ENCODE measurements at regions not wholly inside any gene's neighbourhood (a gene's known extent, or its start where the extent isn't known, plus 50 kb on each side); places are given as distances from the start of the nearest gene placed in this dataset.

DNA sequence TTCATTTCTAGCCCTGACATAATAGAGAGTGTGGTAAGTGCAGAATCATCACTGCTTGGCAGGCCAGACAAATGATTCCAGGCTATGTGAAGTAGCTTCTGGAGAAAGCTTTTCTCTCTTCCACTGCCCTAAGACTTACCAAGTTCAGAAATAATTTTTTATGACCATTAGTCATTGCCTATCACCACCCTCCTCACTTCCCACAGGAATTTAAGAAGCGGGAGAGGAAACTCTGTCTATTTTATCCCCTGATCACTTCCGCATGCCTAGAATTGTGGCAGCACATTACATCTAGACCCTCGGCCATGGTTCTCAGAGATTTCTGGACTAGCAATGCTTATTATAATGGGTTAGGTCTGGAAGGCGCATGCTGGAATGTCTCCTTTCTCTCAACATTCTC, 397.8 kb upstream of the NR2F2 start:
- TF ChIP-seq, protein P1, sequence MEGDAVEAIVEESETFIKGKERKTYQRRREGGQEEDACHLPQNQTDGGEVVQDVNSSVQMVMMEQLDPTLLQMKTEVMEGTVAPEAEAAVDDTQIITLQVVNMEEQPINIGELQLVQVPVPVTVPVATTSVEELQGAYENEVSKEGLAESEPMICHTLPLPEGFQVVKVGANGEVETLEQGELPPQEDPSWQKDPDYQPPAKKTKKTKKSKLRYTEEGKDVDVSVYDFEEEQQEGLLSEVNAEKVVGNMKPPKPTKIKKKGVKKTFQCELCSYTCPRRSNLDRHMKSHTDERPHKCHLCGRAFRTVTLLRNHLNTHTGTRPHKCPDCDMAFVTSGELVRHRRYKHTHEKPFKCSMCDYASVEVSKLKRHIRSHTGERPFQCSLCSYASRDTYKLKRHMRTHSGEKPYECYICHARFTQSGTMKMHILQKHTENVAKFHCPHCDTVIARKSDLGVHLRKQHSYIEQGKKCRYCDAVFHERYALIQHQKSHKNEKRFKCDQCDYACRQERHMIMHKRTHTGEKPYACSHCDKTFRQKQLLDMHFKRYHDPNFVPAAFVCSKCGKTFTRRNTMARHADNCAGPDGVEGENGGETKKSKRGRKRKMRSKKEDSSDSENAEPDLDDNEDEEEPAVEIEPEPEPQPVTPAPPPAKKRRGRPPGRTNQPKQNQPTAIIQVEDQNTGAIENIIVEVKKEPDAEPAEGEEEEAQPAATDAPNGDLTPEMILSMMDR (IDR thresholded peaks at IDR 0.05) = no peak
- H3K27me3 ChIP-seq = no peaks in the 10 kb centered on the region
- no peak overlapping the region for H3K4me3 ChIP-seq
- no peaks in the 10 kb centered on the region for H3K9me3 ChIP-seq
- H3K4me1 ChIP-seq = peaks cover 0 to 24% (median 2%) of the 10 kb centered on the region in 4 donors
- intact Hi-C loops (cut with DNase I; ENCODE audit: low total_unique reads) = no loop called here
- H3K27ac ChIP-seq = no peak overlapping the region
- no peaks in the 10 kb centered on the region for H3K36me3 ChIP-seq
- DNase-seq = no peak

- peak overlapping the region; percentile 47 to 62 for H3K27ac ChIP-seq
- no peaks in the 10 kb centered on the region for H3K9me3 ChIP-seq
- TF ChIP-seq, protein P1 (IDR thresholded peaks at IDR 0.05) = no peak
- H3K4me1 ChIP-seq = peaks cover 0 to 24% (median 2%) of the 10 kb centered on the region in 4 donors
- intact Hi-C loops (cut with DNase I; ENCODE audit: low total_unique reads) = no loop called here
- H3K36me3 ChIP-seq = no peaks in the 10 kb centered on the region
- DNase-seq = no peak
- H3K4me3 ChIP-seq = no peak overlapping the region
- no peaks in the 10 kb centered on the region for H3K27me3 ChIP-seq
Observed at GRCh38 chr15:95935852-95936251, 394.6 kb upstream of the NR2F2 start.

- Histone ChIP-seq H3K4me3 (no peak overlapping the region), H3K36me3 (no peaks in the 10 kb centered on the region), H3K27ac (peak overlapping the region in 1 of 2 donors; percentile 62), H3K4me1 (peaks cover 0 to 23% (median 2%) of the 10 kb centered on the region in 4 donors), H3K9me3 (no peaks in the 10 kb centered on the region), H3K27me3 (no peaks in the 10 kb centered on the region)
- DNase-seq = no peak
- intact Hi-C loops (cut with DNase I; ENCODE audit: low total_unique reads) = no loop called here
- TF ChIP-seq, protein P1 (IDR thresholded peaks at IDR 0.05) = no peak
Observed at GRCh38 chr15:95937128-95937528, 393.4 kb upstream of the NR2F2 start.

- H3K27me3 ChIP-seq = no peaks in the 10 kb centered on the region
- peaks cover 0 to 11% (median under 1%) of the 10 kb centered on the region in 4 donors for H3K4me1 ChIP-seq
- no peaks in the 10 kb centered on the region for H3K36me3 ChIP-seq
- TF ChIP-seq, protein P1 (IDR thresholded peaks at IDR 0.05) = no peak
- no peak for DNase-seq
- intact Hi-C loops (cut with DNase I; ENCODE audit: low total_unique reads) = no loop called here
- H3K27ac ChIP-seq = no peak overlapping the region
- no peaks in the 10 kb centered on the region for H3K9me3 ChIP-seq
- no peak overlapping the region for H3K4me3 ChIP-seq
Observed at GRCh38 chr15:95940431-95940985, 390.0 kb upstream of the NR2F2 start.

DNA sequence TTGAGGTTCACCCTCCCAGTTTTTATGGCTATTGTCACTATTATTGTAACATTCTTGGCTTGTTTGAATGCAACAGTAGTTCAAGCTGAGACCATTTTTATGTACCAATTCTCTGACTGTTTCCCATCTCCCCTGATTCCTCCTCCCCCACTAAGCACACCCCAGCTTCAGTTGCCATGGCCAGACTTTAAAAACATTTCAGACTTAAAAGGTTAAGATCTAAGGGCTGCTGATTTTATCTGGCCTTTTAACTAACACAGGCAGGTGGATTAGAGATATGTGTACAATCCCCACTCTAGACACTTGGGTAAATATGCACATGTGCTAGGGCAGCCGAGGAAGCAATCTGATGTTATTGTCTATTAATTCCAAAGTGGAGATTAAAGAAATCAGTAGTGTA, 386.3 kb upstream of the NR2F2 start:
- Histone ChIP-seq H3K27ac (no peak overlapping the region), H3K4me3 (no peak overlapping the region), H3K27me3 (no peaks in the 10 kb centered on the region), H3K4me1 (no peaks in the 10 kb centered on the region), H3K9me3 (no peaks in the 10 kb centered on the region), H3K36me3 (no peaks in the 10 kb centered on the region)
- TF ChIP-seq, protein P1 (IDR thresholded peaks at IDR 0.05) = no peak
- intact Hi-C loops (cut with DNase I; ENCODE audit: low total_unique reads) = no loop called here
- DNase-seq = no peak
